NCI-H526 (cell line): ENCODE measurements at regions not wholly inside any gene's neighbourhood (a gene's known extent, or its start where the extent isn't known, plus 50 kb on each side); places are given as distances from the start of the nearest gene placed in this dataset.

ENCODE experiments used
- DNase-seq, 2 experiments: peaks; one replicate each; lab custom pipeline; 2025; lab: John Stamatoyannopoulos, UW

GRCh38 chr9:135254176-135255032 lies 166.9 kb downstream of the OLFM1 start:
- no peak for DNase-seq

DNA sequence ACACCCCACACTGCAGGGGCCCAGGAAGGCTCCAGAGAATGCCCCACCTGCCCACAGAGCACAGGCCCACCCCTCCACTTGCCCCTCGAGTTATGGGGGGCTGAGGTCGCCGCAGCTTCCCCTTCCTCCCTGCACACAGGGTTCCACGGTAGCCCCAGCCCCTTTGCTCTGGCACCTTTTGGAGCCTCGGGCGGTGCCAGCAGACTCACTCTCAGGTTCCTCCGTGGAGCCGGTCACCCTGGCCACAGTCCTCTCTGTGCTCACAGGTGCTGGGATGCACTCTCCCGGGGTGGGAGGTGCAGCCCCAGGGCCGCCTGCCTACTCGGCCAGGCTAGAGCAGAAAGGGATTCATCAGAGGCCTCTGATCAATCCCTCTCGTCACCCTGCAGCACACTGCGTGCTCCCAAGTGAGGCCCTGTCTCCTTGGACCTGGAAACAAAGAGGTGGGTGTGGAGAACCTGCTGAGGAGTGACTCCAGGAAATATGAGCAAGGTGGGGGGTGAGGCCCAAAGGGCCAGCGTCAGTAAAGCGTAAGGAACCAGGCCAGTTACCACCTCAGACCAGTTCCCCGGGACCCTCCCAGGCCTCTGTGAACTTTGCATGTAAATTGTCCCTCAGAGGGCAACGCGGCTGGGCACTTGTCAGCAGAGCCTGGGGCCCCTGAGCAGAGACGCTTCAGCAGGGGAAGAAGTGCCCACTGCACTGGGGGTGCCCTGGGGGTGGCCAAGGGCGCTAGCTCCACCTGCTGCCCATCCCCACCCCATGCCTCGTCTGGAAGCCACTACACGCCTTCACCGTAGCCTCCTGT lies 167.8 kb downstream of the OLFM1 start:
- no peak for DNase-seq

- no peak for DNase-seq
Measured at GRCh38 chr9:135255841-135256580, 168.5 kb downstream of the OLFM1 start.

DNA sequence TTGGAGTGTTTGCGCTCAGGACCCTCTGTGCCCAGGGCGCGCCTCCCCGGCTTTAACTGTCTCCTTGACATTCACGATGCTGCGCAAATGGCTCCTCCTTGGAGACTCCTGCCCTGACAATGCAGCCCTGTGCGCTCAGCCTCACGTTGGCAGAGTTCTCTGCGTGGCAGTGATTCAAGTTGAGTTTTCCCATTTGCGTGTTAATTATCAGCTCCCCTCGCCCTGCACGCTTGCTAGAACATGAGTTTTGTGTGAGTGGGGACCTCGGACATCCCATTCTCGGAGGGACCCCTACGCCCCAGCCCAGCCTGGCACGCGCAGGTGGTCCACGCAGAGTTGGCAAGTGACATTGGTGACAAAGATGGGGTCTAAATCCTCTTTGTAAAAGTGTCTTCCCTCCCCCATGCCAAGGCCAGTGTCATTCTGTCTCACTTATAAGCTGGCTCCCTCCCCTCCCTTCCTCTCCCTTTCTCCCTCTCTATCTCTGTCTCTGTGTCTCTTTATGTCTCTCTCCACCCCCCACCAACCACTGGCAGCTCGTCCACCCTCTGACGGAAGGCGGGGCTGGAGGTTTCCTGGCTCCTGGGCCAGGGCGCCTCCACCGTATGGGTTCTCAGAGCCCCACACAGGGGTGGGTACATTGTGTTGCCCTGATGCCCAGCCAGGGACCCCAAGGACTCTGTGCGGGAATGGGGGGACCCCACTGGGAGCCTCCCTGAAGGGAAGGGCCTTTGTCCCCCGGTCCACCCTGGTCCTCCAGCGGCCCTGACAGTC lies 169.3 kb downstream of the OLFM1 start:
- no peak for DNase-seq

DNA sequence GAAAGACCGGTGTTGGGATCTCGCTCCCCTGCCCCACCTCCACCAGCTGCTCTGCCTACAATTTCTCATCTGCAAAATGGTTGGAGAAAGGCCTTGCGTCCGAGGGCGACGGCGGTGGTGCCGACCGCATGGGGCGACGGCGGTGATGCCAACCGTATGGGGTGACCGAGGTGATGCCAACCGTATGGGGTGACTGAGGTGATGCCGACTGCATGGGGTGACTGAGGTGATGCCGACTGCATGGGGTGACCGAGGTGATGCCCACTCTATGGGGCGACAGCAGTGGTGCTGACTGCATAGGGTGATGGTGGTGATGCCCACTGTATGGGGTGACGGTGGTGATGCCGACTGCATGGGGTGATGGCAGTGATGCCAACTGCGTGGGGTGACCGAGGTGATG lies 171.0 kb downstream of the OLFM1 start:
- DNase-seq: no peak

DNA sequence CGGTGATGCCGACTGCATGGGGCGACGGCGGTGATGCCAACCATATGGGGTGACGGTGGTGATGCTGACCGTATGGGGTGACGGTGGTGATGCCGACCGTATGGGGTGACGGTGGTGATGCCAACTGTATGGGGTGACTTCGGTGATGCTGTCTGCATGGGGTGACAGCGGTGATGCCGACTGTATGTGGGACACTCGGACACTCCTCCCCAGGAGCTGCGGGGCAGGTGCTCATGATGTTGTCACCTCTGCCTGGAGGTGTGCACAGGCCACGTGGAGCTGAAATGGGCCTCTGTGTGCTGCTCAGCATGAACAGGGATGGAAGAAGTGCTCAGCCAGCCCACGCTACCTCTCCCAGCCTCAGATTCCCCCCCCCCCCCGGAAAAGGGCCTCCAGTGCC lies 171.8 kb downstream of the OLFM1 start:
- DNase-seq: no peak

- DNase-seq: no peak
Measured at GRCh38 chr9:135260221-135261180, 173.0 kb downstream of the OLFM1 start.

GRCh38 chr9:135262248-135262647 lies 174.8 kb downstream of the OLFM1 start:
- no peak for DNase-seq

- DNase-seq: no peak
Measured at GRCh38 chr9:135263511-135263910, 176.0 kb downstream of the OLFM1 start.

DNA sequence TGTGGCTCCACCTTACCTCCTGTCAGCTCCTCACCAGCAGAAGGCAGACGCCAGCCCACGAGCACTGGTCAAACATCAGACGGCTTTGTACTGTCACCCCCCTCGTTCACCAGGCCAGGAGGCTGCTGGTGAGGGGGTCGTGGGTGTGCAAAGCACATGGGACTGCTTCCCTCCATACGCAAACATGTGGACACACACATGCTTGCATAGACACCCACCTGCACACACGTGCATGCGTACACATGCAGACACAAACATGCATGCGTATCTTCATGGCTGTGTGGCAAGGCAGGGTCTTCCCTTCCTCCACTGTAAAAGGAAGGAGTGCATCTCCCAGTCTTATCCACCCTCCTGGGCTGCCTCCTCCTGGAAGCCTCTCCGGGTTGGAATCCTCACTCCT lies 178.5 kb downstream of the OLFM1 start:
- no peak for DNase-seq

DNA sequence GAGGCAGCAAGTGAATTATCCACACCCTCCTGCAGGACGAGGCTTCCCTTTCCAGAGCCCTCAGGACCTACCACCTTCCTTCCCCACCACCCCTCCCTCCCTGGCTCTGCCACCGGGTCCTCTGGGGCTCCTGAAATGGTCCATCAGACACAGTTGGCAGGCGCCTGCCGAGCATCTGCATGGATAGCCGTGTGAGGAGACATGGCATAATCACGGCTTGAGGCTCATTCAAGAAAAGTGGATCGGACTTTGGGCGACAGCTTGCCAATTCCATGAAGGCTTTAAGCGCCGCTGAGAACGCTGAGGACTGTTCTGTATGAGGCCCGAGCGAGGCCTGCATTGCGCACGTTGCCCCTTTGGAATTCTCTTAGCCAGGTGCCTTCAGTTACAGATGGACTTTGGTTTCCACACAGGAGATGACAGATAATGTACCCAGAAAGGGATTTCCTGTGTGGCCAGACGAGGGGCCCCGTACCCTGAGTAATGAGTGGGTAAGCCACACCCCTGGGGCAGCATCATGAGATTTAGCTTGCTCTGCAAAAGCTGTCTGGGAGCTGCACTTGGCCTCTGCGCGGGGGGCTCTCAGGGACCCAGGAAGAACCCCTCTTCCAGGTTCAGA lies 179.8 kb downstream of the OLFM1 start:
- no peak for DNase-seq

DNA sequence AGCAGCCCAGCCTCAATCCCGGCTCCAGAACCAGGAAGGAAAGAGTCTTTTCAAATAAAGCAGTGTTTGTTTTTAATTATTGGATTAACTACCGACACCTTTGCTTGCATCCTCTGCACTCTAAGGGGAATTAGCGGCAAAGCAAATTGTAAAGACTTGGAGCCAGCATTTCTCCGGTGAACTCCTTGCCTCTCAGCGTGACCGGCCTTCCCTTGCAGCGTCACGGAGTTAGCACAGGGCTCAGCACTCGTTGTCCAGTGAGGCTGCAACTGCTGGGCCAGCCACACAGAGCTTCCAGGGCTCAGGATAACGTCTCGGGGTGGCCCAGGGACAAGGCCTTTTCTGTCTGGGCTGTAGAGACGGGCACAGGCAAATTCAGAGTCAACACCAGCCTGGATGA lies 180.6 kb downstream of the OLFM1 start:
- DNase-seq: no peak

GRCh38 chr9:135268981-135269380 lies 181.5 kb downstream of the OLFM1 start:
- DNase-seq: no peak

GRCh38 chr9:135269912-135270830 lies 182.7 kb downstream of the OLFM1 start:
- no peak for DNase-seq

GRCh38 chr9:135271425-135271824 lies 184.0 kb downstream of the OLFM1 start:
- DNase-seq: no peak

- DNase-seq: no peak
Measured at GRCh38 chr9:135272608-135273007, 185.1 kb downstream of the OLFM1 start.

DNA sequence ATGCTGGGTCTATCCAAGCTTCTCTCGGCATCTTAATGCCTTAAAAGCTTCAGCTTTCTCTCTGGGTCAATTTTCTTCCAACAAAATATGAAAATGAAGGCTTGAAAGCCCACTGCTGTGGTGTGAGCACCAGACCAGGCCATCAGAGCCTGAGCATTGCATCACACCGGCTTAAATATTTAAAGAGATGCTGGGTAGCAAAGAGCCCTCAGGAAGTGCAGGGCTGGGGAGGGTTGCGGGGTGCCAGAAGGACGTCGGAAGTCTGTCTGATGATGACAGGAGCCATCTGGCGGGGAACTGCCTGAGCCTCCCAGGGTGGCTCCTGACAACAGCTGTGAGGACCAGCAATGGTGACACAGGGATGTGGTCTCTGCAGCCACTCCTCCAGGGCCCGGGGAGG lies 185.5 kb downstream of the OLFM1 start:
- no peak for DNase-seq

DNA sequence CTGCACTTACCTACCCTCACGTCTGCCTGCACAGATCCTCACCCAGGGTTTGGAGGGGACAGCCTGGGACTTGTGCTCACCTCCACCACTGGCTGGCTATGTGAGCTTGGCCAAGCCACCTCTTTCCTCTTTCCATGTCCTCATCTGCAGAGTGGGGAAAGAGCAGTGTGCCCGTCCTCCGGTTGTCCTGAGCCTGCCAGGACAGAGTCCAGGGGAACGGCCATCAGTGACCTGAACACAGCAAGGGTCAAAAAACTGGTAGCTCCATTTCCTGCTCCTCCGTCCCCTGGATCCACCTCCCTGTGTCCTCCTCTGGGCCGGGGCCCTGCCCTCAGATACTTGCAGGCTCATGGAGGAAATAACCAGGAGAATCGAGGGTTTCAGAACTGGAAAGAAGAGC lies 187.7 kb downstream of the OLFM1 start:
- no peak for DNase-seq
